CD4-positive, CD25-positive, alpha-beta regulatory T cell (primary cell): ENCODE measurements at regions not wholly inside any gene's neighbourhood (a gene's known extent, or its start where the extent isn't known, plus 50 kb on each side); places are given as distances from the start of the nearest gene placed in this dataset.
"Not testable (repeated sequence)": the region's sequence is repeated elsewhere in the genome, so short reads cannot be mapped to it uniquely, and the experiment has no call there.

ENCODE experiments used
- ATAC-seq, 2 donors: fragments of 150-1000 bp; cut with Tn5 transposase; one replicate each; pipeline ENCODE4 v1.10.0; 2021; ENCODE audit warnings: low read depth in 2 of 2, moderate number of reproducible peaks in 2 of 2, moderate library complexity in 1 of 2
- DNase-seq, 3 donors: peaks; one replicate each; pipeline versions ENCODE4 v3.0.0 to v3.0.0-alpha.2; 2012 to 2022; ENCODE audit warnings: mixed read lengths in 1 of 3
- H3K27ac ChIP-seq: one replicate; pipeline ENCODE4 v1.7.0; 2013; ENCODE audit warnings: mild to moderate bottlenecking, low read length; ENCODE audit not compliant: insufficient read depth, poor library complexity, severe bottlenecking
- H3K27me3 ChIP-seq: one replicate; pipeline ENCODE4 v1.7.0; 2013; ENCODE audit warnings: low read length; ENCODE audit not compliant: control insufficient read depth, insufficient read depth
- H3K36me3 ChIP-seq: one replicate; pipeline ENCODE4 v1.7.0; 2013; ENCODE audit warnings: mild to moderate bottlenecking, low read length, moderate library complexity; ENCODE audit not compliant: control insufficient read depth, insufficient read depth
- H3K4me1 ChIP-seq: 2 replicates; pipeline ENCODE4 v1.7.0; 2013; ENCODE audit warnings: mild to moderate bottlenecking, low read length; ENCODE audit not compliant: insufficient read depth, control insufficient read depth, poor library complexity, severe bottlenecking
- H3K4me3 ChIP-seq: one replicate; pipeline ENCODE4 v1.7.0; 2013; ENCODE audit warnings: low read depth, mild to moderate bottlenecking, low read length, moderate library complexity
- H3K9me3 ChIP-seq, 2 experiments: 1 replicate in 1 of 2; 2 replicates in 1 of 2; pipeline ENCODE4 v1.7.0; 2013; ENCODE audit warnings: low read length in 2 of 2, mild to moderate bottlenecking in 1 of 2, moderate library complexity in 1 of 2; ENCODE audit not compliant: control insufficient read depth in 2 of 2
- H3K27ac Mint-ChIP-seq, 3 donors: one replicate each; pipeline ENCODE4 v1.8.0; 2020 to 2022; ENCODE audit warnings: mild to moderate bottlenecking in 3 of 3, mixed read lengths in 3 of 3, moderate library complexity in 2 of 3
- H3K27me3 Mint-ChIP-seq: one replicate; pipeline ENCODE4 v1.8.0; 2022; ENCODE audit warnings: mild to moderate bottlenecking, mixed read lengths
- H3K36me3 Mint-ChIP-seq: one replicate; pipeline ENCODE4 v1.8.0; 2020; ENCODE audit warnings: mixed read lengths
- H3K4me1 Mint-ChIP-seq, 4 donors: one replicate each; pipeline ENCODE4 v1.8.0; 2020 to 2022; ENCODE audit warnings: mixed read lengths in 4 of 4, mild to moderate bottlenecking in 1 of 4
- H3K4me3 Mint-ChIP-seq, 4 donors: one replicate each; pipeline ENCODE4 v1.8.0; 2020 to 2022; ENCODE audit warnings: mild to moderate bottlenecking in 4 of 4, mixed read lengths in 4 of 4, moderate library complexity in 3 of 4
- H3K9me3 Mint-ChIP-seq, 7 donors: one replicate each; pipeline ENCODE4 v1.8.0; 2020 to 2022; ENCODE audit warnings: mixed read lengths in 7 of 7, mild to moderate bottlenecking in 3 of 7, moderate library complexity in 2 of 7

- H3K4me3 ChIP-seq, result no peak overlapping the region
- DNase-seq (no peak), ATAC-seq (no peak)
- H3K4me1 Mint-ChIP-seq, result no peaks in the 10 kb centered on the region
- no peaks in the 10 kb centered on the region for H3K36me3 Mint-ChIP-seq
- no peak overlapping the region for H3K27ac Mint-ChIP-seq
- H3K27me3 Mint-ChIP-seq, result no peaks in the 10 kb centered on the region
- H3K9me3 ChIP-seq, result no peaks in the 10 kb centered on the region
- peaks cover 0 to 6% (median 0%) of the 10 kb centered on the region in 7 donors for H3K9me3 Mint-ChIP-seq
- H3K36me3 ChIP-seq, result no peaks in the 10 kb centered on the region
- H3K27me3 ChIP-seq, result no peaks in the 10 kb centered on the region
- no peak overlapping the region for H3K4me3 Mint-ChIP-seq
- no peaks in the 10 kb centered on the region for H3K4me1 ChIP-seq
- no peak overlapping the region for H3K27ac ChIP-seq
Observed at GRCh38 chr2:186934420-186934819, 85.5 kb upstream of the ZSWIM2 start.

GRCh38 chr2:186927867-186928191 is 78.9 kb upstream of the ZSWIM2 start:
- no peaks in the 10 kb centered on the region for H3K4me1 ChIP-seq
- H3K27ac ChIP-seq, result no peak overlapping the region
- H3K9me3 ChIP-seq, result no peaks in the 10 kb centered on the region
- H3K36me3 ChIP-seq, result no peaks in the 10 kb centered on the region
- DNase-seq (no peak), ATAC-seq (no peak)
- no peaks in the 10 kb centered on the region for H3K36me3 Mint-ChIP-seq
- no peaks in the 10 kb centered on the region for H3K4me1 Mint-ChIP-seq
- H3K27me3 ChIP-seq, result no peaks in the 10 kb centered on the region
- H3K4me3 Mint-ChIP-seq, result no peak overlapping the region
- peaks cover 0 to 8% (median 3%) of the 10 kb centered on the region in 7 donors for H3K9me3 Mint-ChIP-seq
- H3K27ac Mint-ChIP-seq, result no peak overlapping the region
- H3K27me3 Mint-ChIP-seq, result no peaks in the 10 kb centered on the region
- no peak overlapping the region for H3K4me3 ChIP-seq

GRCh38 chr2:186927185-186927866 is 78.4 kb upstream of the ZSWIM2 start:
- Histone ChIP-seq H3K4me1 (no peaks in the 10 kb centered on the region), H3K9me3 (no peaks in the 10 kb centered on the region), H3K4me3 (no peak overlapping the region), H3K36me3 (no peaks in the 10 kb centered on the region), H3K27me3 (no peaks in the 10 kb centered on the region), H3K27ac (no peak overlapping the region)
- H3K27me3 Mint-ChIP-seq, result no peaks in the 10 kb centered on the region
- H3K36me3 Mint-ChIP-seq, result no peaks in the 10 kb centered on the region
- H3K4me3 Mint-ChIP-seq, result no peak overlapping the region
- H3K27ac Mint-ChIP-seq, result no peak overlapping the region
- peaks cover 0 to 4% (median 3%) of the 10 kb centered on the region in 7 donors for H3K9me3 Mint-ChIP-seq
- ATAC-seq (no peak), DNase-seq (no peak)
- H3K4me1 Mint-ChIP-seq, result no peaks in the 10 kb centered on the region

- Mint-ChIP-seq H3K9me3 (peaks cover 0 to 4% (median 3%) of the 10 kb centered on the region in 7 donors), H3K27me3 (no peaks in the 10 kb centered on the region), H3K27ac (no peak overlapping the region), H3K36me3 (no peaks in the 10 kb centered on the region), H3K4me3 (no peak overlapping the region), H3K4me1 (no peaks in the 10 kb centered on the region)
- Histone ChIP-seq H3K4me3 (no peak overlapping the region), H3K36me3 (no peaks in the 10 kb centered on the region), H3K27me3 (no peaks in the 10 kb centered on the region), H3K4me1 (no peaks in the 10 kb centered on the region), H3K9me3 (no peaks in the 10 kb centered on the region), H3K27ac (no peak overlapping the region)
- ATAC-seq, result no peak
- no peak for DNase-seq
Observed at GRCh38 chr2:186925514-186925913, 76.5 kb upstream of the ZSWIM2 start.

GRCh38 chr2:186922316-186922715 is 73.3 kb upstream of the ZSWIM2 start:
- H3K27ac ChIP-seq, H3K4me3 Mint-ChIP-seq, H3K9me3 Mint-ChIP-seq, ATAC-seq, DNase-seq, H3K27ac Mint-ChIP-seq, H3K4me3 ChIP-seq, H3K27me3 ChIP-seq, H3K36me3 Mint-ChIP-seq, H3K9me3 ChIP-seq, H3K27me3 Mint-ChIP-seq, H3K36me3 ChIP-seq, H3K4me1 Mint-ChIP-seq, H3K4me1 ChIP-seq: not testable (repeated sequence)

- Mint-ChIP-seq H3K36me3 (no peaks in the 10 kb centered on the region), H3K4me3 (no peak overlapping the region), H3K9me3 (peaks cover 0 to 7% (median 0%) of the 10 kb centered on the region in 7 donors), H3K27ac (no peak overlapping the region), H3K4me1 (no peaks in the 10 kb centered on the region), H3K27me3 (no peaks in the 10 kb centered on the region)
- Histone ChIP-seq H3K9me3 (no peaks in the 10 kb centered on the region), H3K36me3 (no peaks in the 10 kb centered on the region), H3K27me3 (no peaks in the 10 kb centered on the region), H3K27ac (no peak overlapping the region), H3K4me3 (no peak overlapping the region), H3K4me1 (no peaks in the 10 kb centered on the region)
- ATAC-seq (no peak), DNase-seq (no peak)
Observed at GRCh38 chr2:186919296-186919695, 70.3 kb upstream of the ZSWIM2 start.

GRCh38 chr2:186918495-186918894 is 69.5 kb upstream of the ZSWIM2 start:
- no peaks in the 10 kb centered on the region for H3K27me3 ChIP-seq
- no peak overlapping the region for H3K4me3 Mint-ChIP-seq
- no peaks in the 10 kb centered on the region for H3K9me3 ChIP-seq
- no peak for ATAC-seq
- no peak overlapping the region for H3K4me3 ChIP-seq
- H3K27me3 Mint-ChIP-seq, result no peaks in the 10 kb centered on the region
- H3K27ac Mint-ChIP-seq, result no peak overlapping the region
- no peak for DNase-seq
- no peaks in the 10 kb centered on the region for H3K4me1 ChIP-seq
- no peaks in the 10 kb centered on the region for H3K36me3 Mint-ChIP-seq
- no peaks in the 10 kb centered on the region for H3K36me3 ChIP-seq
- no peak overlapping the region for H3K27ac ChIP-seq
- no peaks in the 10 kb centered on the region for H3K4me1 Mint-ChIP-seq
- H3K9me3 Mint-ChIP-seq, result peaks cover 0 to 3% (median 0%) of the 10 kb centered on the region in 7 donors

- no peaks in the 10 kb centered on the region for H3K4me1 ChIP-seq
- Mint-ChIP-seq H3K36me3 (no peaks in the 10 kb centered on the region), H3K27me3 (no peaks in the 10 kb centered on the region), H3K9me3 (peaks cover 0 to 3% (median 0%) of the 10 kb centered on the region in 7 donors), H3K27ac (no peak overlapping the region), H3K4me3 (no peak overlapping the region), H3K4me1 (no peaks in the 10 kb centered on the region)
- no peaks in the 10 kb centered on the region for H3K36me3 ChIP-seq
- DNase-seq (no peak), ATAC-seq (no peak)
- H3K27me3 ChIP-seq, result no peaks in the 10 kb centered on the region
- H3K27ac ChIP-seq, result no peak overlapping the region
- H3K9me3 ChIP-seq, result no peaks in the 10 kb centered on the region
- H3K4me3 ChIP-seq, result no peak overlapping the region
Observed at GRCh38 chr2:186917866-186918265, 68.9 kb upstream of the ZSWIM2 start.
